Stimulated activated CD4-positive, alpha-beta T cell treated with anti-CD3 and anti-CD28 coated beads, Interleukin-15, amount 100 ng/mL, for 1 hour (primary cell): ENCODE measurements at regions not wholly inside any gene's neighbourhood (a gene's known extent, or its start where the extent isn't known, plus 50 kb on each side); places are given as distances from the start of the nearest gene placed in this dataset.

ENCODE experiments used
- DNase-seq, 2 donors: peaks; one replicate each; pipeline ENCODE4 v3.0.0-alpha.2; 2020; ENCODE audit warnings: low read depth in 1 of 2, low spot score in 1 of 2

- no peak for DNase-seq
These were observed 251.2 kb downstream of the GXYLT1 start for GRCh38 chr12:41893491-41893890.

DNA sequence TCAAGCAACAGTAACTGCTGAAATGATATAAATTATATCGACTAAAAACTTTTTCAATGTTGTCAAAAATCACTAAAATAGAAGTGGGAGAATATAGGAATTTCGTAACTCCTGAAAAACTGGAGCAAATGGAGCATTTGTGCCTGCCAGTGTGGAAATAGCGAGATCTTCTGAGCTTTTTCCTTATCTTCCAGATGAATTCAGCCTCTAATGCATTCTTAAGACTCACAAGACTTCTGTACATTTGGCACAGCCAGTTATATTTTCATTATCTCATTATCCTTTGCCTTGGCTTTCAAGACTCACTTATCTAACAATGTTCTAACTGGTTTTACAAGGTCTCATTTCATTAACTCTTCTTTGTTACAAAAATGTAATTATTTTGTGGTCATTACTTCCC lies 252.4 kb downstream of the GXYLT1 start:
- no peak for DNase-seq

- no peak for DNase-seq
These were observed 253.4 kb downstream of the GXYLT1 start for GRCh38 chr12:41891226-41891625.

DNA sequence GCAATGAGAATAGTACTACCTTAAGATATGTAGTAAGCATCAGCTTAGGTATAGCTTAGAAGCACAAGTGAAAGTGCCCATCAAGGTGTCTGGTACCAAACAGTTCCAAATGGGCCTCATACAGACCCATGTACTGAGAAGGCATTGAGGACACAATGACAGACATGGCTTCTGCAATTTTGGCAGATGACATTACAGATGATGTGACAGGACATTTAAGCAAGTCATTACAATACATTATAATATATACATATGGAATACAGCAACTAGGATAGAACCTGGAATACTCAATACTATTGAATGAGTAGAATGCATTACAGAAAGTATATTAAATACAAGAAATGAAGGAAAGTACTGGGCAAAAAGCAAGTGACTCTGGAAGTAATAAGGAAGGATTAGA lies 256.4 kb downstream of the GXYLT1 start:
- no peak for DNase-seq

DNA sequence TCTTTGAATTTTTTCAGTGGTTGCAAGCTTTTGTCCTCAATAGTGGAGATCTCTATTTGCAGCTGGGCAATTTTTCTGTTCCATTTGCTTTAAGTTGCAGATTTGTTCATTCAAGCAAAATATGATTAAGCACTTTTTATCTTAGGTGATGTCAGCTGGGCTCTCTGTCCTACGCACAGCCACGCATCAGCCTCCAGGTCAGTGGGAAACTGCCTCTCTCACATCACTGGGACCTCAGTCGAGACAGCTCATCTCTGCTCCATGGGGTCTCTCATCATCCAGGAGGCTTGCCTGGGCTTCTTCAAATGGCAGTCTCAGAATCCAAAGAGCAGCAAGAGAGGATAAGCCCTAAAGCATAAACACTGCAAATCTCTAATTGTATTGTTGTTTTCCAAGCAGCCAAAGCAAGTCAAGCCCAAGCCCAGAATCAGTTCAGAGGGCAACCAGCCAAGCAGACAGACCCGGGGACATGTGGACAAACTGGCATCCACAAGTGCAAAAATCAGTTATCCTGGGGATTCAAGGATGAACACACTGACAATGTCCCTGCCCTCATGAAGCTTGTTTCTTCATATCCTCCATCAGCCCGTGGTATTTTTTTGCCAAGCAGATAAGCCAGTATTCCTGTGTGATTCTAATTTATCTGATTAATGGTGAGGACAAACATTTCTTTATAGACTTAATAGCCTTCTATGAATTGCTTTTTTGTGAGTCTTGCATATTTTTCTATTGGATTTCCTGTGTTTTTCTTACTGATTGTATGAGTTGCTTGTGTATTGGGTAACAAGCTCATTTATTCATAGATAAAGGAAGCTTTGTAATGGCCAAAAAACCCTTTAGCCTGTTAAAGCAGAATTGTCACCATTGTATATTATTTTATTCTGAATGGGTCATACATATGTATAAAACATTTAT lies 262.5 kb downstream of the GXYLT1 start:
- no peak for DNase-seq

GRCh38 chr12:41869432-41869831 lies 275.2 kb downstream of the GXYLT1 start:
- DNase-seq = no peak

DNA sequence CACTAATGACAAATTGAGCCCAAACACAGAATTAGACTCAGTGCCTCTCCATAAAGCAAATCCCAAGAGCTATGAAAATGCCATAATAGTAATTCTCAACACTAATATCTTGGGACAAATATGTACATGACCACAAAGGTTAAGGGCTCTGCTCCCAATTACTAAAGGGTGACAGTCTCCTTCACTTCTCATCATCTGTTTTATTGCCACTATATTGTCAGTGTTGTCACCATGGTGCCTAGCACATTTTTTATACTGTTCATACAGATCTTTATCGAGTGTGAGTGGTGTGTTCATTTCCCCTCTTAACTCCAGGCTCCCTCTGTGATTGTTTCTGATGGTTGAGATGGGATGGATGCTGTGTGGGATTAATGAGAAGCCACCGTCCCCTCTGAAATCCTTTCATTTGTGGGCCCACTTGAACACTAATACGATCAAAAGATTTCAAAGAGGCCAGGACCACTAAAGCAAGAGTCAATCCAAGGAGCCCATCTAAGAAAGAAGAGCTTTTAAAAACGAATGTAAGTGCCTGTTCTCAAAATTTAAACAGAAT lies 277.7 kb downstream of the GXYLT1 start:
- DNase-seq = no peak

DNA sequence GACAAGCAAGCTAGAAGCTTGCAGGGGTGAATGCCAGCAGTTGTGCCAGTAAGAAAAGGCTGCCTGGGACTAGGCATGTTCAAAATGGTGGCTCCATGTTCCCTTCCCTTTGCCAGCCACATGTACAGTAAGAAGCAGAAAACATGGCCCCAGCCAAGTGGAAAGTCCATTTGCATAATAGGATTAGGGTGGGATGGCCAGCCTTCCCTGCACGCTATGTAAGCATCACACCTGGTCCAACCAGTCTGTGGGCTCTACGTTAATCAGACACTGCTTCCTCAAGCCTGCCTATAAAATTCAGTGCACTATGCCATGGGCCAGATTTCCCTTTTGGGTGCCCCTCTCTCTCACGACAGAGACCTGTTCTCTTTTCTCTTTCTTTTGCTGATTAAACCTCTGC lies 288.4 kb downstream of the GXYLT1 start:
- no peak for DNase-seq

GRCh38 chr12:41850046-41850445 lies 294.6 kb downstream of the GXYLT1 start:
- no peak for DNase-seq

- no peak for DNase-seq
These were observed 298.0 kb downstream of the GXYLT1 start for GRCh38 chr12:41846718-41847117.

DNA sequence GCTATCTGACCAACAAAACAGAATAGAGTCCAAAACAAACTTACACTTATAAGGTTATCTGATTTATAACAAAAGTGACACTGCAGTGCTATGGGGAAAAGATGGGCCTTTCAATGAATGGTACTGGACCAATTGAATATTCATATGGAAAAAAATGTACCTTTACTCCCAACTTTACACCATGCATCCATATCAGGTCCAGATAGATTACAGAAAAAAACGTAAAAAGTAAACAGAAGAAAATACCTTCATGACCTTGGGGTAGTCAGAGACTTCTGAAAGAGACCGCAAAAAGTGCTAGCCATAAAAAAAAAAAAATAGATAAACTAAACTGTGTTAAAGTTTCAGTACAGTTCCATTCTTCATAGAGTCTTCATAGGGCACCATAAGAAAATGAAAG lies 308.3 kb downstream of the GXYLT1 start:
- no peak for DNase-seq

DNA sequence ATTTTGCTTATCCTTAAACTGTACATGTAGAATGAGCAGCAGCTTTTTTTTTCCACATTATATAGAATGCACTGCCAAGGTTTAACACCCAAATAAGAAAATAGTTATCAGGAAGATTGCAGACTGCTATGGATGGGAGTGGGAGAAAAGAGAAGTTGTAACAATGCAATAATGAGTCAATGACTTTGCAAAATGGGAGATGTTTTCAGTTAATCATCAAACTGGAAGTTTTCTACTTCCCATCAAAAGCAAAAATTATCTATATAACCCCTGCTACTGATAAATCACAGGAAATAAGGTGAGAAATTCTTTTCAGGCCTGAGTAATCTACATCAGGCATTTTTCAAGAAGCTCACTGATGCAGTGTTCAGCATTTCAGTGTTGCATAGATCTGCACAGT lies 309.1 kb downstream of the GXYLT1 start:
- DNase-seq = no peak

DNA sequence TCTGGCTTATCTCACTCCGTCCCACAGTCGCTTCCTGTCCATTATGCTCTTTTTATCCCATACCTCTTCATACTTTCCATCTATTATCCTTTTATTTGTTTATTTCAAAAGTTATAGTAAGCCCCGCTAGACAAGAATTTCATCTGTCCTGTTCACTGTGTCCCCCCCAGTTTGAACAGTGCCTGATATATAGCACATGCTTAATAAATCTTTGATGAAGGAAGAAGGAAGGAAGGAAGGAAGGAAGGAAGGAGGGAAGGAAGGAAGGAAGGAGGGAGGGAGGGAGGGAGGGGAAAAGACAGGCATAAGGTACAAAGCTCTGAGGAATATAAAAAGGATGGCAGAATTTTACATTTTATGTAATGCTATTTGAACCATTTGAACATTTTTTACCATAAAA lies 324.7 kb downstream of the GXYLT1 start:
- DNase-seq = no peak

DNA sequence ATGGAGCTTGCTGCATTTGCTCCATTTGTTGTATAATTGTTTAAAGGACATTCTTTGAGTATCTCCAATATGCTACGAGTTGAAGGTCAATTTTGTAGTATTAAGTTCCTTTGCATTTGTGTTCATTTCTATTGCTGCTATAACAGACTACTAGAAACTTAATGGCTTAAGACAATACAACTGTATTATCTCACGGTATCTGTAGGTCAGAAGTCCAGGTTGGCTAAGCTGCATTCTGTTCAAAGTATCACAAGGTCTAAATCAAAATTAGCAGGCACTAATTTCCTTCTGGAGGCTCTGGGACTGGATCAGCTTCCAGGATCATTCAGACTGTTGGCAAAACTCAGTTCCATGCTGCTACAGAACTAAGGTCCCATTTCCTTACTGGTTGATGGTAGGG lies 340.6 kb downstream of the GXYLT1 start:
- DNase-seq = no peak

- no peak for DNase-seq
These were observed 341.9 kb downstream of the GXYLT1 start for GRCh38 chr12:41802803-41803202.

DNA sequence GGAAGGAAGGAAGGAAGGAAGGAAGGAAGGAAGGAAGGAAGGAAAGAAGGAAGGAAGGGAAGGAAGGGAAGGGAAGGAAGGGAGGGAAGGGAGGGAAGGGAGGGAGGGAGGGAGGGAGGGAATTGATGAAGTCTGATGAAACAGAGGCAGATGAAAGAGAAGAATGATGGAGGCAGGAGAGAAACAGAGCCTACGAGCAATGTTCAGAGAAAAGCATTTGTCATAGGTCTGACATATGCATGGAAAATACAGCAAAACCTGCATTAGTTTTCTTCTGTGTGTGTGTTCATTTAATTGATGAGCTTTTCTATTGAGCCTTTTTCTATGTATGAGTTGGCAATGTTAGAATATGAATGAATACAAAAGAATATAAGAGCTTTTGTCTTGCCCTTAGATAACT lies 343.4 kb downstream of the GXYLT1 start:
- no peak for DNase-seq

GRCh38 chr12:41799671-41800070 lies 345.0 kb downstream of the GXYLT1 start:
- no peak for DNase-seq

DNA sequence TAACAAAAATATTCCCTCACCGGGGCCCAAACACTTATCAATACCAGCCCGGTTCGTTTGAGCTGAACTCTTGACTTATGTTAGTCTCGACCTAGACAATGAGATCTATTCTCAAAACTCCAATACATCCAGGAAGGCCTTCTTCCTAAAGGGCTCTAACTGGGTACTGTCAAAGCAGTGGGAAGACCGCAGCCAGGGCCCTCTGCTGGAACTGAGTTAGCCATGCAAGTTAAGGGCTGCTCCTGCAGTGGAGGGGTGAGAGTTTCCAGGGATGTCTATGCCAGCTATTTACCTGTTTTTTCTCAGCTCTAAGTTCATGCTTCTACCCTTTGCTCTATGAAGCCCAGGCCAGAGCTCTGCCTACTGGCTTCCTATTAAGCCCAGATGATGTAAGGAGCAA lies 348.8 kb downstream of the GXYLT1 start:
- DNase-seq = no peak

- no peak for DNase-seq
These were observed 349.5 kb downstream of the GXYLT1 start for GRCh38 chr12:41795051-41795600.

DNA sequence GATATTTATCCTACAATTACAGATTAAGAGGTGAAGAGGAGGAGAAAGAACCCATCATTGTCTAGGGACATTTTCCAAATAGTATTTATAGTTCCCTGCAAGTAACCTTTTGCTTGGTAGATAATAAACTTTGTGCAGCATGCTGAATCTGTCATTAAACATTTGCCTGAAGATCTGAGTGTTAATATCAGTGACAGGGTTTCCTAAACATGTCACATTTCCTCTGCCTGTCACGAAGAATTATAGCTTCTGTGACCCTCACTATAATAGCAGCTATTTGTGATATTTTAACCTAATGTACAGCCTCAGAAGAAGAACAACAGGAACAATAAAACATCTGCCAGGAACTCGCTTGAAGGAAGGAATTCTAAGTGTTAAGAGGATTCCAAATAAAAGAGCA lies 350.3 kb downstream of the GXYLT1 start:
- DNase-seq = no peak

- no peak for DNase-seq
These were observed 359.7 kb downstream of the GXYLT1 start for GRCh38 chr12:41784957-41785356.

DNA sequence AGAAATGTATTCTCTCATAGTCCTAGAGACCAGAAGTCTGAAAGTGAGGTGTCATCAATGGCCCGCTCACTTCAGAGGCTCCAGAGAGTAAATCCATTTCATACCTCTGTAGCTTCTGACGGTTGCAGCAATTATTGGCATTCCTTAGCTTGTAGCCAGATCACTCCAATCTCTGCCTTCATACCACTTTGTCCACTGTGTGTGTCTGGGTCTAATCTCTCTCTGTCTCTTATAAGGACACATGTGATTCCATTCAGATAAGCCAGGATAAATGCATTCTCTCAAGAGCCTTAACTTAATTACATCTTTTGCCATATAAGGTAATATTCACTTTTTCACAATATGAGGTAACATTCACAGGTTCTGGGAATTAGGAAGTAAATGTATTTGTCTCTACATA lies 365.7 kb downstream of the GXYLT1 start:
- no peak for DNase-seq
